ENCODE measurements at regions not wholly inside any gene's neighbourhood (a gene's known extent, or its start where the extent isn't known, plus 50 kb on each side); places are given as distances from the start of the nearest gene placed in this dataset.
"Not testable (repeated sequence)": the region's sequence is repeated elsewhere in the genome, so short reads cannot be mapped to it uniquely, and the experiment has no call there.

- no peak for DNase-seq (ENCODE audit: low spot score)
Observed at GRCh38 chr1:105138458-105138893, 1388.8 kb downstream of the AMY1C start.

- no peak for DNase-seq (ENCODE audit: low spot score)
Observed at GRCh38 chr1:105172788-105173187, 1423.1 kb downstream of the AMY1C start.

- DNase-seq (ENCODE audit: low spot score), result no peak
Observed at GRCh38 chr1:105180789-105181188, 1431.1 kb downstream of the AMY1C start.

- no peak for DNase-seq (ENCODE audit: low spot score)
Observed at GRCh38 chr1:105204836-105205371, 1455.2 kb downstream of the AMY1C start.

- no peak for DNase-seq (ENCODE audit: low spot score)
Observed at GRCh38 chr1:105208581-105208980, 1458.9 kb downstream of the AMY1C start.

- DNase-seq (ENCODE audit: low spot score), result no peak
Observed at GRCh38 chr1:105210747-105211146, 1461.0 kb downstream of the AMY1C start.

GRCh38 chr1:105231378-105231777 is 1481.7 kb downstream of the AMY1C start:
- no peak for DNase-seq (ENCODE audit: low spot score)

- DNase-seq (ENCODE audit: low spot score), result no peak
Observed at GRCh38 chr1:105243411-105243810, 1493.7 kb downstream of the AMY1C start.

- DNase-seq (ENCODE audit: low spot score), result no peak
Observed at GRCh38 chr1:105243969-105244368, 1494.3 kb downstream of the AMY1C start.

GRCh38 chr1:105254906-105255305 is 1505.2 kb downstream of the AMY1C start:
- DNase-seq (ENCODE audit: low spot score), result no peak

- no peak for DNase-seq (ENCODE audit: low spot score)
Observed at GRCh38 chr1:105260001-105260400, 1510.3 kb downstream of the AMY1C start.

- no peak for DNase-seq (ENCODE audit: low spot score)
Observed at GRCh38 chr1:105270966-105271365, 1521.3 kb downstream of the AMY1C start.

- DNase-seq (ENCODE audit: low spot score), result not testable (repeated sequence)
Observed at GRCh38 chr1:105272376-105272775, 1522.7 kb downstream of the AMY1C start.

GRCh38 chr1:105294838-105295237 is 1545.1 kb downstream of the AMY1C start:
- DNase-seq (ENCODE audit: low spot score), result no peak

GRCh38 chr1:105310063-105310462 is 1560.4 kb downstream of the AMY1C start:
- DNase-seq (ENCODE audit: low spot score), result no peak

- DNase-seq (ENCODE audit: low spot score), result no peak
Observed at GRCh38 chr1:105317976-105318375, 1568.3 kb downstream of the AMY1C start.

- DNase-seq (ENCODE audit: low spot score), result no peak
Observed at GRCh38 chr1:105326886-105327285, 1577.2 kb downstream of the AMY1C start.

GRCh38 chr1:105337420-105337819 is 1587.7 kb downstream of the AMY1C start:
- DNase-seq (ENCODE audit: low spot score), result no peak

GRCh38 chr1:105343317-105343716 is 1593.6 kb downstream of the AMY1C start:
- DNase-seq (ENCODE audit: low spot score), result no peak

GRCh38 chr1:105359457-105359856 is 1609.8 kb downstream of the AMY1C start:
- DNase-seq (ENCODE audit: low spot score), result no peak

GRCh38 chr1:105362438-105362837 is 1612.7 kb downstream of the AMY1C start:
- DNase-seq (ENCODE audit: low spot score), result no peak

- DNase-seq (ENCODE audit: low spot score), result no peak
Observed at GRCh38 chr1:105368446-105368845, 1618.7 kb downstream of the AMY1C start.

GRCh38 chr1:105373681-105374080 is 1624.0 kb downstream of the AMY1C start:
- no peak for DNase-seq (ENCODE audit: low spot score)

- no peak for DNase-seq (ENCODE audit: low spot score)
Observed at GRCh38 chr1:105386489-105386888, 1636.8 kb downstream of the AMY1C start.

- DNase-seq (ENCODE audit: low spot score), result no peak
Observed at GRCh38 chr1:105396001-105396400, 1646.3 kb downstream of the AMY1C start.
